Nephron (organoid): ENCODE measurements at regions not wholly inside any gene's neighbourhood (a gene's known extent, or its start where the extent isn't known, plus 50 kb on each side); places are given as distances from the start of the nearest gene placed in this dataset.

Experiments
- H3K27ac Mint-ChIP-seq, 3 experiments: 2 replicates each; pipeline ENCODE4 v1.8.0; 2020; ENCODE audit warnings: mixed read lengths in 3 of 3, mild to moderate bottlenecking in 2 of 3, moderate library complexity in 1 of 3
- H3K27me3 Mint-ChIP-seq: 2 replicates; pipeline ENCODE4 v1.8.0; 2021; ENCODE audit warnings: low read depth, mild to moderate bottlenecking, moderate library complexity, mixed read lengths
- H3K36me3 Mint-ChIP-seq: 2 replicates; pipeline ENCODE4 v1.8.0; 2020; ENCODE audit warnings: low read depth, mixed read lengths
- H3K4me1 Mint-ChIP-seq: 2 replicates; pipeline ENCODE4 v1.8.0; 2020; ENCODE audit warnings: mixed read lengths
- H3K4me3 Mint-ChIP-seq, 3 experiments: 2 replicates each; pipeline ENCODE4 v1.8.0; 2020; ENCODE audit warnings: mild to moderate bottlenecking in 3 of 3, mixed read lengths in 3 of 3, moderate library complexity in 2 of 3
- H3K9me3 Mint-ChIP-seq: 2 replicates; pipeline ENCODE4 v1.8.0; 2020; ENCODE audit warnings: mixed read lengths
- CTCF ChIP-seq, 3 experiments: fragments of 200-600 bp; sonication (generic); IDR thresholded peaks; one replicate each; pipeline ENCODE4 v1.5.0; 2021; ENCODE audit warnings: antibody characterized with exemption in 3 of 3; ENCODE audit not compliant: unreplicated experiment in 3 of 3

DNA sequence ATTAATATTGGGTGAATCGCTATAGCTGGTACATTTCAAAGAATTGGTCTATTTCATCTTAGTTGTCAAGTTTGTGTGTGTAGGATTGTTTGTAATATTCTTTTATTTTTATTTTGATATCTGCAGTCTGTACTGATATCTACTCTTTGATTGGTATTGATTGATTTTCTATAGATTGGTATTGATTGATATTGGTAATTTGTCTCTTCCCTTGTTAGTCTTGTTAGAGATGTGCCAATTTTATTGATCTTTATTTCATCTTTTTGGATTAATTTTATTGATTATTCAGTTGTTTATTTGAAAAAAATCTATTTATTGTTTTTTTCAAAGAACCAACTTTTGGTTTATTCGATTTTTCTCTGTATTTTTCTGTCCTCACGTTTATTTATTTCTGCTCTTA, 61.4 kb downstream of the TM2D3 start:
- H3K27me3 Mint-ChIP-seq = peaks cover 8% of the 10 kb centered on the region

DNA sequence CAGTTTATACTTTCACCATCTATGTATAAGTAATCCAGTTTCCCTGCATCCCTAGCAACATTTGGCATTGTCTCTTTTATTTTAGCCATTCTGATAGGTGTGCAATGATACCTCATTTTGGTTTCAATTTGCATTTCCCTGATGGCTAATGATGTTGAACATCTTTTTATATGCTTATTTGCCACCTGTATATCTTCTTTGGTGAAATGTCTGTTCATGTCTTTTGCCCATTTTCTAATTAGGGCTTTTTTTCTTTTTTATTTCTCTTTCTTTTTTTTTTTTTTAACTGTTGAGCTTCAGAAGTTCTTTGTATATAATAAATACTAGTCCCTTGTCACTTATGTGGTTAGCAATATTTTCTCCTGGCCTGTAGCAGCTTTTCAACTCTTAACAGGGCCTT, 68.9 kb downstream of the TM2D3 start:
- Mint-ChIP-seq H3K27me3 (peaks cover 23% of the 10 kb centered on the region), H3K9me3 (peaks cover 8% of the 10 kb centered on the region), H3K4me1 (peaks cover 4% of the 10 kb centered on the region), H3K36me3 (no peaks in the 10 kb centered on the region), H3K27ac (no peak overlapping the region), H3K4me3 (no peak overlapping the region)
- TF ChIP-seq CTCF (IDR thresholded peaks at IDR 0.05; ENCODE audit: unreplicated experiment in 3 of 3) = no peak

More for the DNA sequence above, 61.4 kb downstream of the TM2D3 start:
- Mint-ChIP-seq H3K36me3 (no peaks in the 10 kb centered on the region), H3K27ac (no peak overlapping the region), H3K4me3 (no peak overlapping the region), H3K9me3 (peaks cover 22% of the 10 kb centered on the region), H3K4me1 (no peaks in the 10 kb centered on the region)
- TF ChIP-seq CTCF (IDR thresholded peaks at IDR 0.05; ENCODE audit: unreplicated experiment in 3 of 3) = no peak

GRCh38 chr15:101580431-101580830, 71.8 kb downstream of the TM2D3 start:
- Mint-ChIP-seq H3K4me3 (no peak overlapping the region), H3K27ac (peak overlapping the region in 1 of 3 experiments; percentile 29), H3K27me3 (peaks cover 27% of the 10 kb centered on the region), H3K9me3 (peaks cover 8% of the 10 kb centered on the region), H3K36me3 (no peaks in the 10 kb centered on the region), H3K4me1 (peaks cover 4% of the 10 kb centered on the region)
- no peak for TF ChIP-seq CTCF (IDR thresholded peaks at IDR 0.05; ENCODE audit: unreplicated experiment in 3 of 3)

DNA sequence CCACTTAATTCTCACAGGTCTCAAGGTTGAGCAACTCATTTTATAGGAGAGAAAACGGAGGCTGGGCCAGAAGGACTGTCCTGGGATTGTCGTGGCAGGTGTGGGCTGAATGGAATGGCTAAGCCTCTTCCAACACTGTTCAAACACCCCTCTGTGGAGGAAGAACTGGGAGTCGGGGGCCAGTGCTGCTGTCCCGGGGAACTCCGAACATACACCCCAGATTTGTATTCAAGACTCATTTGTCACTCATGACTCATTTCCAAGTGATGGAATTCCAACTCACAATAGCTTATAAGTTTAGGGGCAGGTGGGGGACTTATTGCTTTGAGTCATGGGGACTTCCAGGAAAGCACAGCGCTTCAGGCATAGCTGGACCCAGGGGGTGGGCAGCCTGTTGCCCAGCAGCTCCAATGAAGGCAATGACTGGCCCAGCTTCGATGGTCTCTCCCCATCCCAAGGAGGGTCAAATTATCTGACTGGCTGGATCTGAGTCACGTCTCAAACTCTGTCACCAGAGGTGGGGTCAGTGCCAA, 72.5 kb downstream of the TM2D3 start:
- peak overlapping the region in 2 of 3 experiments; percentile 5 to 29 for H3K27ac Mint-ChIP-seq
- H3K36me3 Mint-ChIP-seq = no peaks in the 10 kb centered on the region
- peaks cover 32% of the 10 kb centered on the region for H3K27me3 Mint-ChIP-seq
- H3K9me3 Mint-ChIP-seq = peaks cover 8% of the 10 kb centered on the region
- no peak overlapping the region for H3K4me3 Mint-ChIP-seq
- H3K4me1 Mint-ChIP-seq = peaks cover 4% of the 10 kb centered on the region
- TF ChIP-seq CTCF (IDR thresholded peaks at IDR 0.05; ENCODE audit: unreplicated experiment in 3 of 3) = no peak

DNA sequence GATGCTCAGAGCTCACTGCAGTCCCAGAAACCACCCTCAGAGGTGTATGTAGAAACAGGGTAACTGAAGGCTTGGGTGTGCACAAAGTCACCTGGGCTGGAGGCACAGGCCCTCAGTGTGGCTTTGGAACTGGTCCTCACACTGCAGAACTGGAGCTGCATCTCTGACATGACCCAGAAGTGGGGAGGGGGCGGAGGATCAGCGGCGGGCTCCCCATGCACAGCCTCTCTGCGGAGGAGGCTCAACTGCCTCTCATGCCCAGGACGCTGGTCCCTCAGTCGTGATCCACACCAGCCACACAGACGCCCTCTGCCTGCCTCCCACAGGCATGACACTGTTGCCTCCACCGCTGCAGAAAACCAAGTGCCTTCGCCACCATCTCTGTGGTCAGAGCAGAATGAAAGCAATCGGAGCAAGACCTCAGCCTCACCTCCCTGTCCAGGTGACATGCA, 73.7 kb downstream of the TM2D3 start:
- Mint-ChIP-seq H3K27ac (no peak overlapping the region), H3K27me3 (peaks cover 35% of the 10 kb centered on the region), H3K36me3 (no peaks in the 10 kb centered on the region), H3K4me3 (no peak overlapping the region), H3K4me1 (peaks cover 4% of the 10 kb centered on the region), H3K9me3 (peaks cover 4% of the 10 kb centered on the region)
- TF ChIP-seq CTCF (IDR thresholded peaks at IDR 0.05; ENCODE audit: unreplicated experiment in 3 of 3) = peak; percentile 8 to 50 (median 32)

DNA sequence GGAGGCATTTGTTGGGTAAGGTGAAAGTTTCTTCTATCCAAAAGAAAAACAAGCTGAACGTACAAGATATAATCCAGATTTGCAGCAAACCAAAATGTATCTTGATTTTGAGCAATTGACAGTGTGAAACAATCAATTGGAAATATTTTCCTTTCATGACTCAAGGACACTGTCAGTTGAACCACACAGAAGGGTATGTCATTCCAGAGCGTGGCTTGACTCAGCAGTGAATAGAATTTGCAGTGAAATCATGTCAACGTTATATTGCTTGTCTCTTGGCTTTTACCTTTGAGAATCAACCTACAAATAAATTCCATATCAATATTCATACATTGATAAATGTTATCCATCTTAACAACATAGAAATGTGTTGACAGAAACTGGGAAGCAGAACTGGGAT, 78.2 kb downstream of the TM2D3 start:
- H3K36me3 Mint-ChIP-seq = no peaks in the 10 kb centered on the region
- peaks cover 3% of the 10 kb centered on the region for H3K9me3 Mint-ChIP-seq
- H3K27me3 Mint-ChIP-seq = peaks cover 35% of the 10 kb centered on the region
- no peak overlapping the region for H3K27ac Mint-ChIP-seq
- no peak for TF ChIP-seq CTCF (IDR thresholded peaks at IDR 0.05; ENCODE audit: unreplicated experiment in 3 of 3)
- no peak overlapping the region for H3K4me3 Mint-ChIP-seq
- H3K4me1 Mint-ChIP-seq = no peaks in the 10 kb centered on the region
